Activated CD4-positive, CD25-positive, alpha-beta regulatory T cell (primary cell): ENCODE measurements at regions not wholly inside any gene's neighbourhood (a gene's known extent, or its start where the extent isn't known, plus 50 kb on each side); places are given as distances from the start of the nearest gene placed in this dataset.

Source experiments
- DNase-seq, 4 experiments: peaks; one replicate each; lab custom pipeline; 2025; lab: John Stamatoyannopoulos, UW

DNA sequence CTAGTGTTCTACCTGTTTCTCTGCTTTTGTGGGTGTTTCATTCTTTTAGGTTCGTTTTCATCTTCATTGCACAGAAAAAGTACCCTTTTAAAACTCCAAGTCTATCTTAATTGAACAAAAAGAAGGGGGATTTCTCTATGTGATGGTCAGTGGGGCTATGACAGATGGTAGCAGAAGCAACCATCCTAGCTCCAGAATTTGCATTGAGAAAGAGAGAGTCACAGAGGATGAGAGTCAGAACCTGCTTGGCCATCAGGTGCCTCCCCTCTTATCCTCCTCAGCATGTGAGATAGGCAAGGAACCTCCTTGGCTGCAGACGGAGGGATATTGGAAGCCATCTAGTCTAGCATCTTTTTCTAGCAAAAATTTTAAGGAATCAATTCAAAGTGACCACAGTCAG is 398.0 kb upstream of the DCC start:
- DNase-seq, result no peak

DNA sequence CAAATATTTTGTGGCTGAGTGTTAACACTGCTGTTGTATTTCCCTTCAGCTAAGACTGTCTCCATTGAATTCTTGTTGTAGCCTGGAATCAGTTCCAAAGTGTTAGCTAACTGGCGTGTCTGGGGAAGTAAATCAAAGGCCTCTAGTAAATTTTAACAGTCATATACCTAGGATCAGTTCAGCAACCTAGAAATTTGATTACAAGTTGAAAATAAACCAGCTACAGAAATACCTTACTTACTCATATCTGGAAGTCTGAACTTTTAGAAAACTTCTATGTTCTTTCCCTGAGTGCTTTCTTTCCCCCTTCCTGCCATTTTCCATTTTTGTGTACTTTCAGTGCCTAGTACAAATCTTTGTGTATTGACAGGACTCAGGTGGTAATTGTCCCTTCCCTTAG is 396.7 kb upstream of the DCC start:
- no peak for DNase-seq

DNA sequence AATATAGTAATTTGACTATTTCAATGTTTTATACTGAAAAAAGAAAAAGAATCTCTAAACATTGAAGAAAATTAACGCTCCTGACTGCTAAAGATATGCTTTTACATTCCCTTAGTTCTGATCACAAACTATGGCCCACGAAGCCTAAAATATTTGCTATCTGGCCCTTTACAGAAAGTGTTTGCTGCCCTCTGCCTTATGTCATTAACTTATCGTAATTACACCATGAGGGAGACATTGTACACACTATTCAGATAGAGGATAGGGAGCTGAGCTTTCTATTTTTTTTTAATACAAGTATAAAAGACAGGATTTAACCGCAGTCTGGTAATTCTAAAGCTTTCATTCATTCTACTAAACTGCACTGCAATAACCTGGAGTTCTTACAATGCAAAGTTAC is 393.1 kb upstream of the DCC start:
- DNase-seq, result no peak

DNA sequence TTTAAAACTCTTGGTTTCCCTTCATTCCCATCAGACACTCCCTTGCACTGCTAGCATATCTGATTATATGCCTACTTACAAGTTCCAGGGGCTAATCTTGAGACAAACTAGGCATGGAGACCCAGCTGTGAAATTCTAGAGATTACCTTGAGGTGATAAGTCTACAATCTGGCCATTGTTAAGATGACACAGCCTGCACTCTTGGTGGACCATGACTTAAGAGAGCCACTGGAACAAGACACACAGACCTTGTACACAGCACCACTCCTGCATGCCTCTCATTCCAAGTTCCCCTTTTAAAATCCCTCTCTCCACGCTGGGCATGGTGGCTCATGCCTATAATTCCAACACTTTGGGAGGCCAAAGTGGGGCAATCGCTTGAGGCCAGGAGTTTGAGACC is 387.2 kb upstream of the DCC start:
- no peak for DNase-seq

DNA sequence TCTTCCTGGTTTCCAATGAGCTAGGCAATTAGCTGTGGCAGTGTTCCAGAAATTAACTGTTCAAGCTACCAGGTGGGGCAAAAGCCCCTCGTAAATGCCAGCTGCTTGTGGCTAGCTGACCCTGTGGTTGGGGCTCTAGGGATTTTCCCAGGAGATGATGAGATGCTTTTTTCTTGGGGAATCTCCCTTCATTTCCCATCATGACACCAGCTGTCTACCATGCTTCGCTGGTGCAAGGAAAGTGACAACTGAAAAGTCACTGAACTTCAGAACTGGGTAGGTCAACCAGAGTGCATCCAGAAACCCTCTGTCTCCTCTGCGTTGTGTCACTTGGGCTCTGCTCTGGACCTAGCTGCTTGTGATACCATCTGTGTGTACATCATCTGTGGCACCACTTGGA is 386.5 kb upstream of the DCC start:
- DNase-seq, result no peak

DNA sequence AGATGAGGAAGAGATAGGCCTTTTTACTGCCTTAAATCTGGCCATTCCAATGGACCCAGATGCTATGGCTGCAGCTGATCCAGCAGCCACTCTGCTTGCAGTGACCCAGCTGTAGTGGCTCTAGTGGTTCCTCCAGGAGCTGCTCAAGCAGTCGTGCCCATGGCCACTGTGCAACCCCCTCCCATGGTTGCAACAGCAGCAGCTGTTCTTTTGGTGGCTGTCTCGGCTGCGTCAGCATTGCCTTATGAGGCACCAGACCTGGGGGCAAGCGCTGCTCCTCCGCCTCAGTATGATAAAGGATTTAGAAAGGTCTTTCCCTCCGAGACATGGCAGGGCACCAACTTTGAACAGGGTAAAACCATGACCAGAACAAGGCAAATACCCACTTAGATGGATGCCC is 384.9 kb upstream of the DCC start:
- no peak for DNase-seq

DNA sequence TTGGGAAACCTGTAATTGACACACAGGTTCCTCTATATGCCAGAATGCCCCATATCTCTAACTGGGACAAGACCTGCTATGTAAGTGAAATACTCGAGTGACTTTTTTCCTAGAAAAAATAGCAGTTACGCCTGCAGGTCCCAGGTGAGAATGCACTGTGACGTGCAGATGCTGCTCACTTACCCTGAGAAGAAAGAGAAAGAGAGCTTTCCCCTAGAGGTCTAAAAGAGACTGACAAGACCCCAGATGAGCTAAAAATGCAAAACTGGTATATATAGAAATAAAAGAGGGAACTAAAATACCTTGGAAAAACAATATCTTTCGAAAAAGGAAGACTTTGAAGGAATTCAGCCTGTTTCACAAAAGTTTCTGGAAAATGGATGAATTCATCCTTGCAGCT is 383.0 kb upstream of the DCC start:
- DNase-seq, result no peak

DNA sequence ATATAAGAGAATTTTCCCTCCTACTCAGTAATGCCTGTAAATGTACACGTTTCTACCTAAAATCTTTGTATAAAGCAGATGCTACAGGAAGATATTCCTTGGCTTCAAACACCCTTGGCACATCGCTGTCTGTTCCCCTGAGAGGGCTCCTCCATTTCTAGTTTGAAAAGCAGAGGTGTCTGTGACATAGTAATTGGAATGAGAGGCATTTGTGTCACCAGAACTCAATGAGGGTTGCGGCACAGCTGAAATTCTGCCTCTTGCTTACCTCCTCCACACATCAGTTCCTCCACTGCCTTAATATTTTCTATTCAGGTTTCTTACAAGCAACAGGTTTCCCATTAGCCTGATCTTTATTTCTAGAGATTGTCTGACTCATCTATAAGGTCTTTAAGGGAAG is 359.9 kb upstream of the DCC start:
- no peak for DNase-seq

DNA sequence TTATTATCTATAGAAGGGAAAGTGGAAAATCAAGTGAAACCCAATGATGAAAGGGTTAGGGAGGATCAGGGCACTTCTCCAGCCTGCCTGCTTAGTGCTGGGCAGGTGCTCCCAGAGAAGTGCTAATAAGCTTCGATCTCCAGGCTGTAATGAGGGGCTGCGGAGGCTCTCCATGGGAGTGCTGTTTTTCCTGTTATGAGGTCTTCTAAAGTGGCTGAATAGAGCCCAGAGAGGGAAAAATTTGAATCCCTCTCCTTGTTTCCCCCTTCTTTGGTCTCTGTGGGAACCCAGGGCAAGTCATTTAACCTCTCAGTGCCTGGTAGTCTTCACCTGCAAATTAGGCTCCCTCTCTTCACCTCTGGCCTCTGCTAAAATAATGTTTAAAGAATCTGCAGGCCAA is 351.7 kb upstream of the DCC start:
- no peak for DNase-seq

DNA sequence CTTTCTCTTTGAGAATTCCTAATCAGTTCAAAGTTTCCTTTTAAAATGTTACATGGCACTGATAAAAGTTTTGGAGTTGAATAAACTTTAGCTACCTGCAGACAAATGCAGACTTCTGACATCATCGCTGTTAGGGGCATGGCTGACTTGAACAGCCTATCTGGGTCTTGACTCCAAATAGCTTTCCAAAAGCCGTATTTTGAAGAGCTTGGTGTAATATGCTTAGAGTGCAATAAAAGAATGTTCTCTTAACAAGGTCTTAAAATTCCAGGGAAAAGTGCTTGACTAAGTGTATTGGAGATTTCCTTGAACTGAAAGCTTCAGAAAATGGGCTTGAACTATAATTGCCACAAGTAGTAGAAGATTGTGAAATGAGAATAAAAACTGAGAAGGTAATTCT is 342.9 kb upstream of the DCC start:
- no peak for DNase-seq

DNA sequence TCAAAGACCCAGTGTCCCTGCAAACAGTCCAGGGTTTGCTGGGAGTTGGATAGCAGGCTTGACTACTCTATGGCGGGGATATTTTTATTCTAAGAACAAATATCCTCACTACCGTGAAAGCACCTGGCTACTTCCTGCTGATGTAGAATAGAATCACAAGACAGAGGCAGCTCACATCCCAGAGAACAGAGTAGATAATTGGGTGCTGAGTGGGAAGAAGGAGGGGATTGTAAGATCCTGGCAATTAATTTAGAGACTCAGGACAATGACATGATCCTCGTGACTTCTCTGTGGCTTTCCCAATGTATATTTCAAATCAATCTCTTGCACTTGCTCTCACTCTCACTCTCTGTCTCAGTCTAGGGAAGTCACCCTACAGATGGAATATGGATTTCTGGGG is 341.9 kb upstream of the DCC start:
- no peak for DNase-seq

DNA sequence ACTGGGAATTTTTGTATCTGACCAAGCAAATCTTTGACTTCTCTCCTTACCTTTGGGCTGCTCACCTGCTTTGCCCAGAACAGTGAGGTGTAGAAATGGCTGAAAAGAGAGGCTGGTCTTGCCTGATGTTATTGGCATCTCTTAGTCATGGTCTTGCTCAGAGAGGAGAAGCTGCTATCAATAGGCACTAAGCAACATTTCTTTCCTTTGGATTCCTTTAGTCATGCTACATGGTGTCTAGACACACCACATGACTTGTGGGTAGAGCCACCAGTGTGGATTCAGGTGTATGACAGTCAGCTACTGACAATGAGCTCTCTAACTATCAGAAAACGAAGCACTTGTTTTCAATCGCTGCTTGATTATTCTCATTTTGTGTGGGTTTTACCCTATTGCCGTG is 341.3 kb upstream of the DCC start:
- no peak for DNase-seq

DNA sequence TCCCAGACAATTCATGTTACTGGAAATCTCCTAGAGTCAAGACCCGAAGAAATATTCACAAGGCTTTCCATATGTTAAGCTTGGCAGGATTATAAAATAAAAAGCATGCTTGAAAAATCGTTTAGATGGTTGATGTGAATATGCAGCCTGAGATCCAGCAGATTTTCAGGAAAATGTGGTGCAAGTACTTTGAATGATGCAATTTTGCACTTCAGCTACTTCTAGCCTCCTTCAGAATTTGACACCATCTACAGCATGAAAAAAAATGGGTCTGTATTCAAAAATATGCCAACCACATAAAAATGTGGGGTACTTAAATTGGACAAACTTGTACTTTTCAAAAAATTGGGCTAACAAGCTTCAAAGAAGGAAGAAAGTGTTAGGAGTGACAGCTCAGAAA is 340.6 kb upstream of the DCC start:
- DNase-seq, result no peak

DNA sequence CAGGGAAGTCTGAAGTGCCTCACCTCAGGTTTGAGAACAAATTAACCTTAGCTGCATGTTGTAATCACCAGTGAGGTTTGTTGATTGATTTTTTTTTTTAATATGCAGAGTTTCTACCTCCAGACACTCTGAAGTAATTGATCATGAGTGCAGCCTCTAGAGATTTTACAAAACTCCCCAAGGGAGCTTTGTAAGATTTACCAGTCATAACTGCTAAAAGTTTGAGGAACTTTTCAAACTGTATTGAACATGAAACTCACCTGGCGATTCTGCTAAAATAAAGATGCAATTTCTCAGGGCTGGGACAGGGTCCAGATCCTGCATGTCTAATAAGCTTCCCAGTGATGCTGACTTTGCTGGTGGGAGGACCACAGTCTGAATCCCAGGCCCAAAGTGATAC is 339.6 kb upstream of the DCC start:
- DNase-seq, result no peak

DNA sequence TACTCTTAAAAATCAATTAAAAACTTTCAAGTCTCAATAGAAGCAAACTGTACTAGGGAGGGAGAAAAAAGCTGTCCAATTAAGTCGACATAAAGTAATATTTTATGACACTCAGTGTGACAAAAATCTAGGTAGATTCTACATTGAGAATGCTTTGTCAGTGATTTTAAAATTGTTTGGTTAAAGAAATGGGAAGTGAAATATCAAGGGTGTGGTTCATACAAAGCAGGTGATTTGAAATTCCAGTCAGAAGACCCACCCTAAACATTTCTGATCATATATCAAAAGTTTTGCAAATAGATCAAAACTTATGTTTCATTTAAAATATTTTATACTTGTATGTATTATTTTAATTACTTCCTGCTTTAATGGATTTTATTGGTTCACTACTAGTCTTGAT is 338.9 kb upstream of the DCC start:
- DNase-seq, result no peak

DNA sequence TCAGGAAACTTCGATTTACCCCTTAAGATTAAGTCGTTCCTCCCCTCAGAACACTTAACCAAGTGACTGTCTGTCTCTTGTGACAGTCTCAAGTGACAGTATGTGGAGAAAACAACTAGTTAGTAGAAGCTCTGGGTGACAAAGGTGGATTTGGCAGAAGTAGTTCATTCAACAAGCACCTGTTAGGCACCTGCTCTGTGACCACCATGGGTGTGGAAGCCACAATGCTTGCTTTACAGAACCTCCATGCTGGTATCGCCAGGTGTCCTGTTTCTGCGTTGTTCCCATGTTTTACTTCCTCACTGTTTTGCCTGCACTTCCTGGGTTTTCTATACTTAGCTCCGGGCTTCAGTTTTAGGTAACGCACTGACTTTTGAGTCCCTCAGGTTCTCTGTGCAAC is 337.4 kb upstream of the DCC start:
- DNase-seq, result no peak

DNA sequence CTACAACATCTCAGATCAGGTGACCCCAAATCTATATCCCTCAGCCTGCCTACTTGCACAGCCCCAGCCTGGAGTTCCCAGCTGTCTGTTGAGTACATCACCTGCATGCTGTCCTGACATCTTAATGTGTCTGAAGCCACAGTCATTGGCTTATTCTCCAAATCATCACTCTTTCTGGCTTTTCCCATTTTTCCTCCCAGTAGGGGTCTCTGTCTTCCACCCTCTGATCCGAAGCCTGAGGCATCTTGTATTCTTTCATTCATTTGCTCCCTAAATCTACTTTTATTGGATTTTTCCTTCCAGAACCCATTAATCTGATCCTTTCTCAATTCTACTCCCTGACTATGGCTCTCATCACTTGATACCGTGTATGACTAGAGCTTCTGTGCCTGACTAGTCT is 332.9 kb upstream of the DCC start:
- no peak for DNase-seq

DNA sequence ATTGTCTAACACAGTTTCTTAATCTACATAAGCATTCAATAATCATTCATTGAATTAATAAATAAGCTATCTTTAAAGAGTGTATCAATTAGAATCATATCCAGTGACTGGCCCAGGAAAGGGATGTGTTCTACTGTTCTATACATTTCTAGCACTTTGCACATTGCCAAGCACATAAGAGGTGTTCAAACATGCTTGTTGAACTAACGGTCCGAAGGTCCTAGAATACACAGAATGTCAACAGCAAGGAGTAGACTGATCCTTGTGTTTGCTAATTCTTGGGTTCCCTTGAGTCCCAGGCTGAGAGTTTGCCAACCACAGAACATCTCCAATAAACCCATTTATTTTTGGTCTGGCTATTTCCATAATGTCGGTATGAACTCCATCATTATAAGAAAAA is 331.7 kb upstream of the DCC start:
- DNase-seq, result no peak

DNA sequence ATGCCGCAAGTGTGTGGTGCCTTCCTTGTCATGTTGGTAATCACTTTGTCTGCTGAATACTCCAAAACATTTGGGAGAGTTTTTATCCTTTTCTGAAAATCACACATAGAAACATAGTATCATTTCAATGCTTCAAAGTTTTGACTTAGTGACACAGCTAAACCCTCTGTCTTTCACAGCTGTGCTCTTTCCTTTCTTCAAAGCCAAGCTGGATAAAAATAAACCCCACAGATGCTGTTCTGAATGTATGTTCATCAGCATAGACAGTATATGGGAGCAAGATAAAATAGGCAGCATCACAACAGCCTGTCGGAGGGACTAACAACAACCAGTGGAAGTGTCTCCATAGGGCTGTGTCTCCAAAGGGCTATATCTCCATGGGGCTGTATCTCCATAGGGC is 331.3 kb upstream of the DCC start:
- DNase-seq, result no peak

DNA sequence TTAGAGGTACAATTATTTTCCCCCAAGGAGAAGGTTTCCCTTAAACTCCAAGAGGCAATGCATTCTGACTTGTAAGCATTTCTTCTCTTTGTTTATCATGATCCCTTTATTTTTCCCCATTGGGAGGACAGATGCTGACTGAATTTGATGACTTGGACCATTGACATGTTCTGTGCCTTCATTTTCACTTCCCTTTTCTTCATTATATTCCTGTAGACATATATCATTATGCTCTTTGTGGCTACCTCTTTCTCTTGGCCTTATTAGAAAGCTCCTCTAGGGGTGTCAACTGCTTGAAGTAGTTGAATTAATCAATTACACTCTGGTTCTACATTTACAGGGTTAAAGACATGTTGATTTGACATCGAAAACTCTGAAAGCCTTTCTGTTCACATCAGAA is 330.0 kb upstream of the DCC start:
- no peak for DNase-seq

DNA sequence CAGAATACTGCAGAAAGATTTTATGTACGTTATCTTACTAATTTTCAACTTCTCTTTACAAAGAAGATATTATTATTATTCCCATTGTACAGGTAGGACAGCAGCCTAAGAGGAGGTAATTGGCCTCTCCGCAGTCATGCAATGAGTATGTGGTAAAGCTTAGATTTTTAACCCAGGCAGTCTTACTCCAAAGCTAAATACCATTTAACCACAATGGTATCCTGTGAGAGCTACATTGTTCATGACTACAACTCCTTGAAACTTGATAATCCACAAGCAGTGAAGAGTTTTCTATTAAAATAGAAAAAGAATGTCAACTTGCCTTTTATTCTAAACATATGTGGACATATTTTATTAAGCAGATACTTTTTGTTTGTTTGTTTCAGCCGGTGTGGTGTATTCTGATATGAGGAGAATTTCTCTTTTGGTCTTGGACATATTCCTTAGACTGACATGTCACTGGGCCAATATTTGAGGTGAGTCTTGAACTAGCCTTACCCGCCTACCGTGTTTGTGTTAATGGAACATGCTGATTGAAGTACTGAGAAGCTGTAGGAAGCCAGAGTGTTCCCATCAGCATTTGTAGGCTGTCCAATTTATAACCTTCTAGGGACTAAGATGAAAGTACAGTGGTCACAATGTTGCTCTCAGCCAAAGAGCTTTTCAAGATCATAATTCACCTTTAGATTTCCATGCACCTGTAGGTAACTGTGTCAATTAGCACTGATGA is 293.9 kb upstream of the DCC start:
- no peak for DNase-seq

DNA sequence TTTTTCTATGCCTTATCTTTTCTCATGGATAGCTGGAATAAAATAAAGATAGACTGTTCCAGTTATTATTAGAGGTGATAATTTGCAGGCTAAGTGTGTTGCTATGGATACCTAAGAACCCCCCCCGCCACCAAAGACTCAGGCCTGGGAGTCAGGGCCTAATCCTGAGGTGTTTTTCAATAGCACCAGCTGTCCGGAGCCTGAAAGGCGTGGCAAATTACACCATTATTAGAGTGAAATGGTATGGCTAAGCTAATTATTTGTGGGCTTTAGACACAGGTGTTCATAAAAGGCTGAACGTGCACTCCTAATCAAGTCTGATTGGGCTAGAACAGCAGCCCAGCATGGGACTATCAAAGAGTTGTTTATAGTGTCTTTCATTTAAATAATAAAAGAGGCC is 293.2 kb upstream of the DCC start:
- DNase-seq, result no peak

DNA sequence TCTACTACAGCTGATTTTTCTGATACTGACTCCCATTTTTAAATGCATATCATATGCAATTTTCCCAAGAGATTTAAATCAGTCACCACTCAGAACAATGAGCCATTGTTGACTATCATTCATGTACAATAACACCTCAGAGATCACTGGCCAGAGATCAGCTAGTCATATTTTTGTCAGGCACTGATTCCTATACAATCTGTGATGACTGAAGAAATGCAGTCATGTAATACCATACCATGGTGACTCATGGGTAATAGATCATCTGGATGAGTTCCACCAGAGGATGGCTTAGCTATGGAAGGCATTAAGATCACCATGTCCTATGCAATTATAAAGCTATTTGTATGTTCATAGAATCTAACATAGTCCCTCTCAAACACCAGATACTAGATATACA is 285.7 kb upstream of the DCC start:
- DNase-seq, result no peak

DNA sequence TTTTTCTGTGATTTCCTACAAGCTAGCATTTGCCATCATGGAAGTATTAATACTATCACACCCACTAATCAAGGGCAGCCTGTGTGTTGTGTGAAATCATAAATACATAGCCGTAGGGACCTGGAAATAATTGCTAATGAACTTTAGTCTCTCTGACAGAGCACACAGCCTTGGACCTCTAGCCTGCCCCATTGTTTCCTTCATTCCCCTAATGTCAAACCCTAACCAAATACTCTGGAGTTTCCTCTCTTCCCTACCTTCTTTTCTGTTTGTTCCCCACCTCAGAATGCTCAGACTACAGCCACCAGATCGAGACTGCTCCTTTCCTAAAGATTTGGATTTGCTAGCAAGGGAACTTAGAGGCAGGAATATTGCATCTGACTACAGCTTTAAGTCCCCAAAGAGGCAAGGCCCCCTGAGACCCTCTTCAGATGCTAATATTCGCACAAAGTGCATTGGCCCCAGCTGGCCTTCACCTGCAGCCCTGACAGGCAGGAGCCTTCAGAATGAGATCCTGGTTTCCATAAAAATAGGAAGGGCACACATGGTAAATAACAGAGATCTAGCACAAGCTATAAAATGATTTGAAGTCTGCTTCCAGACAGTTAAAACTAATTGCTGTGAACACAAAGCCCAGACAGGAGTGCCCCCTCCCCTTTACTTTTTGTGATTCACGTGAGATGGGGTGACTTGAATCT is 279.2 kb upstream of the DCC start:
- no peak for DNase-seq
